ENCODE measurements at regions not wholly inside any gene's neighbourhood (a gene's known extent, or its start where the extent isn't known, plus 50 kb on each side); places are given as distances from the start of the nearest gene placed in this dataset.
"Not testable (repeated sequence)": the region's sequence is repeated elsewhere in the genome, so short reads cannot be mapped to it uniquely, and the experiment has no call there.

- peak; percentile 59 for DNase-seq
Measured at GRCh38 chr20:53739799-53740785, 146.5 kb upstream of the ZNF217 start.

- DNase-seq: peak; percentile 57
Measured at GRCh38 chr20:53738945-53739798, 145.5 kb upstream of the ZNF217 start.

- DNase-seq: peak; percentile 93
Measured at GRCh38 chr20:53738039-53738944, 144.7 kb upstream of the ZNF217 start.

GRCh38 chr20:53737396-53738038 lies 143.9 kb upstream of the ZNF217 start:
- DNase-seq: peak; percentile 48

- peak; percentile 63 for DNase-seq
Measured at GRCh38 chr20:53736757-53737395, 143.2 kb upstream of the ZNF217 start.

GRCh38 chr20:53736122-53736756 lies 142.6 kb upstream of the ZNF217 start:
- DNase-seq: no peak

GRCh38 chr20:53735536-53736050 lies 142.0 kb upstream of the ZNF217 start:
- DNase-seq: peak; percentile 95

- no peak for DNase-seq
Measured at GRCh38 chr20:53734006-53734688, 140.5 kb upstream of the ZNF217 start.

- no peak for DNase-seq
Measured at GRCh38 chr20:53731595-53731994, 138.0 kb upstream of the ZNF217 start.

- DNase-seq: no peak
Measured at GRCh38 chr20:53728359-53728758, 134.7 kb upstream of the ZNF217 start.

- not testable (repeated sequence) for DNase-seq
Measured at GRCh38 chr20:53727239-53727638, 133.6 kb upstream of the ZNF217 start.

GRCh38 chr20:53725575-53725970 lies 131.9 kb upstream of the ZNF217 start:
- no peak for DNase-seq

- DNase-seq: no peak
Measured at GRCh38 chr20:53723621-53724020, 130.0 kb upstream of the ZNF217 start.

GRCh38 chr20:53723045-53723444 lies 129.4 kb upstream of the ZNF217 start:
- DNase-seq: no peak

- no peak for DNase-seq
Measured at GRCh38 chr20:53722515-53723036, 128.9 kb upstream of the ZNF217 start.

- DNase-seq: not testable (repeated sequence)
Measured at GRCh38 chr20:53721445-53721963, 127.9 kb upstream of the ZNF217 start.

GRCh38 chr20:53719171-53719803 lies 125.6 kb upstream of the ZNF217 start:
- DNase-seq: not testable (repeated sequence)

GRCh38 chr20:53718142-53719021 lies 124.7 kb upstream of the ZNF217 start:
- no peak for DNase-seq
